PFSK-1 (cell line): ENCODE measurements at regions not wholly inside any gene's neighbourhood (a gene's known extent, or its start where the extent isn't known, plus 50 kb on each side); places are given as distances from the start of the nearest gene placed in this dataset.

Experiments
- FOXP2 ChIP-seq: optimal IDR thresholded peaks from 2 replicates; pipeline ENCODE3; 2011; ENCODE audit warnings: borderline replicate concordance, control low read depth, inconsistent platforms; ENCODE audit not compliant: insufficient read depth; ENCODE audit errors: extremely low read length, extremely low read depth
- POLR2AphosphoS5 ChIP-seq: IDR thresholded peaks from 2 replicates; pipeline ENCODE4 v1.6.1; 2012; ENCODE audit warnings: low read depth, mild to moderate bottlenecking, control low read depth, low read length, moderate library complexity
- REST ChIP-seq, 2 experiments: IDR thresholded peaks; 2 replicates each; pipeline versions ENCODE4 v1.6.1 to v1.8.0; 2011 to 2012; ENCODE audit warnings: low read depth in 2 of 2, low read length in 2 of 2, control low read depth in 1 of 2, inconsistent platforms in 1 of 2, mild to moderate bottlenecking in 1 of 2, moderate library complexity in 1 of 2; ENCODE audit not compliant: insufficient read depth in 1 of 2
- SIN3A ChIP-seq: IDR thresholded peaks from 2 replicates; pipeline ENCODE4 v1.6.1; 2012; ENCODE audit warnings: mild to moderate bottlenecking, low read length, moderate library complexity, borderline replicate concordance; ENCODE audit not compliant: insufficient read depth
- TAF1 ChIP-seq: IDR thresholded peaks from 2 replicates; pipeline ENCODE4 v1.6.1; 2012; ENCODE audit warnings: low read length, control low read depth, borderline replicate concordance; ENCODE audit not compliant: insufficient read depth

GRCh38 chr9:3008091-3008490 lies 164.2 kb upstream of the PUM3 start:
- TF ChIP-seq SIN3A: no peak
- TF ChIP-seq FOXP2: no peak
- no peak for TF ChIP-seq TAF1
- no peak for TF ChIP-seq REST (IDR thresholded peaks at IDR 0.05; ENCODE audit: insufficient read depth in 1 of 2, low read depth in 2 of 2, low read length in 2 of 2)
- no peak for TF ChIP-seq POLR2AphosphoS5

- TF ChIP-seq FOXP2 (no peak), REST (IDR thresholded peaks at IDR 0.05; ENCODE audit: insufficient read depth in 1 of 2, low read depth in 2 of 2, low read length in 2 of 2) (no peak), SIN3A (no peak)
Observed at GRCh38 chr9:3007326-3007725, 163.4 kb upstream of the PUM3 start.

- TF ChIP-seq SIN3A: no peak
- TF ChIP-seq POLR2AphosphoS5: no peak
- no peak for TF ChIP-seq FOXP2
- TF ChIP-seq REST (IDR thresholded peaks at IDR 0.05; ENCODE audit: insufficient read depth in 1 of 2, low read depth in 2 of 2, low read length in 2 of 2): no peak
- TF ChIP-seq TAF1: no peak
Observed at GRCh38 chr9:3006851-3007250, 163.0 kb upstream of the PUM3 start.

- TF ChIP-seq POLR2AphosphoS5: no peak
- no peak for TF ChIP-seq FOXP2
- TF ChIP-seq REST (IDR thresholded peaks at IDR 0.05; ENCODE audit: insufficient read depth in 1 of 2, low read depth in 2 of 2, low read length in 2 of 2): no peak
- TF ChIP-seq SIN3A: no peak
- TF ChIP-seq TAF1: no peak
Observed at GRCh38 chr9:3004572-3004971, 160.7 kb upstream of the PUM3 start.

- no peak for TF ChIP-seq POLR2AphosphoS5
- no peak for TF ChIP-seq REST (IDR thresholded peaks at IDR 0.05; ENCODE audit: insufficient read depth in 1 of 2, low read depth in 2 of 2, low read length in 2 of 2)
- no peak for TF ChIP-seq TAF1
- TF ChIP-seq FOXP2: no peak
- no peak for TF ChIP-seq SIN3A
Observed at GRCh38 chr9:3001311-3001710, 157.4 kb upstream of the PUM3 start.
